H9 (cell line): ENCODE measurements at regions not wholly inside any gene's neighbourhood (a gene's known extent, or its start where the extent isn't known, plus 50 kb on each side); places are given as distances from the start of the nearest gene placed in this dataset.

Source experiments
- DNase-seq: peaks from one replicate; pipeline ENCODE4 v3.0.0-alpha.2; 2017
- H2AFZ ChIP-seq: one replicate; pipeline ENCODE4 v1.6.1; 2013; ENCODE audit warnings: mild to moderate bottlenecking, low read length, control low read depth, moderate library complexity
- H2AK5ac ChIP-seq: 2 replicates; pipeline ENCODE4 v1.6.1; 2013; ENCODE audit warnings: low read length, control low read depth, mixed read lengths; ENCODE audit not compliant: insufficient read length
- H2BK120ac ChIP-seq: one replicate; pipeline ENCODE4 v1.6.1; 2013; ENCODE audit warnings: low read depth, mild to moderate bottlenecking, low read length, control low read depth, inconsistent platforms; ENCODE audit not compliant: poor library complexity, severe bottlenecking
- H2BK12ac ChIP-seq: 2 replicates; pipeline ENCODE4 v1.6.1; 2013; ENCODE audit warnings: low read length, control low read depth, mixed read lengths, low read depth; ENCODE audit not compliant: insufficient read length
- H2BK15ac ChIP-seq: 2 replicates; pipeline ENCODE4 v1.6.1; 2013; ENCODE audit warnings: low read depth, low read length, control low read depth
- H2BK20ac ChIP-seq: one replicate; pipeline ENCODE4 v1.6.1; 2013; ENCODE audit warnings: low read depth, mild to moderate bottlenecking, low read length, control low read depth, inconsistent platforms; ENCODE audit not compliant: poor library complexity, severe bottlenecking
- H2BK5ac ChIP-seq: 2 replicates; pipeline ENCODE4 v1.6.1; 2013; ENCODE audit warnings: low read length, control low read depth, mixed read lengths; ENCODE audit not compliant: insufficient read length
- H3K14ac ChIP-seq: 2 replicates; pipeline ENCODE4 v1.6.1; 2013; ENCODE audit warnings: low read length, control low read depth; ENCODE audit not compliant: insufficient read depth
- H3K18ac ChIP-seq: 2 replicates; pipeline ENCODE4 v1.6.1; 2013; ENCODE audit warnings: low read depth, mild to moderate bottlenecking, mixed read lengths, low read length, control low read depth; ENCODE audit not compliant: insufficient read length
- H3K23ac ChIP-seq: 2 replicates; pipeline ENCODE4 v1.6.1; 2013; ENCODE audit warnings: low read length, control low read depth, mixed read lengths, low read depth; ENCODE audit not compliant: insufficient read length
- H3K23me2 ChIP-seq: 2 replicates; pipeline ENCODE4 v1.6.1; 2013; ENCODE audit warnings: low read depth, mild to moderate bottlenecking, mixed read lengths, low read length, control low read depth; ENCODE audit not compliant: insufficient read length, poor library complexity, severe bottlenecking
- H3K27ac ChIP-seq: 2 replicates; pipeline ENCODE4 v1.5.1; 2013; ENCODE audit warnings: low read length, control low read depth, mixed read lengths, low read depth; ENCODE audit not compliant: insufficient read length
- H3K27me3 ChIP-seq: 2 replicates; pipeline ENCODE4 v1.6.1; 2013; ENCODE audit warnings: low read length, control low read depth, inconsistent platforms; ENCODE audit not compliant: insufficient read depth
- H3K4ac ChIP-seq: 2 replicates; pipeline ENCODE4 v1.6.1; 2013; ENCODE audit warnings: low read depth, mild to moderate bottlenecking, control low read depth, inconsistent platforms, low read length, moderate library complexity
- H3K4me1 ChIP-seq: 2 replicates; pipeline ENCODE4 v1.6.1; 2013; ENCODE audit warnings: low read length, control low read depth, inconsistent platforms; ENCODE audit not compliant: insufficient read depth
- H3K4me2 ChIP-seq: 2 replicates; pipeline ENCODE4 v1.6.1; 2013; ENCODE audit warnings: low read length, control low read depth, mixed read lengths; ENCODE audit not compliant: insufficient read length, insufficient read depth
- H3K56ac ChIP-seq: 2 replicates; pipeline ENCODE4 v1.6.1; 2013; ENCODE audit warnings: low read depth, mild to moderate bottlenecking, mixed read lengths, low read length, control low read depth; ENCODE audit not compliant: insufficient read length
- H3K79me1 ChIP-seq: 2 replicates; pipeline ENCODE4 v1.6.1; 2013; ENCODE audit warnings: low read depth, mild to moderate bottlenecking, moderate library complexity, low read length, control low read depth, inconsistent platforms; ENCODE audit not compliant: insufficient read depth, poor library complexity, severe bottlenecking
- H3K79me2 ChIP-seq: 2 replicates; pipeline ENCODE4 v1.6.1; 2013; ENCODE audit warnings: low read length, control low read depth, inconsistent platforms; ENCODE audit not compliant: insufficient read depth
- H3K9ac ChIP-seq: 2 replicates; pipeline ENCODE4 v1.6.1; 2013; ENCODE audit warnings: low read length, control low read depth, mixed read lengths; ENCODE audit not compliant: insufficient read length; ENCODE audit errors: extremely low read depth
- H3K9me3 ChIP-seq: one replicate; pipeline ENCODE4 v1.6.1; 2013; ENCODE audit warnings: low read depth, low read length, inconsistent platforms; ENCODE audit not compliant: control insufficient read depth
- H3T11ph ChIP-seq: one replicate; pipeline ENCODE4 v1.6.1; 2013; ENCODE audit warnings: mild to moderate bottlenecking, low read length, control low read depth, inconsistent platforms
- H4K20me1 ChIP-seq: one replicate; pipeline ENCODE4 v1.6.1; 2013; ENCODE audit not compliant: control insufficient read depth, insufficient read length, insufficient read depth
- H4K5ac ChIP-seq: 2 replicates; pipeline ENCODE4 v1.6.1; 2013; ENCODE audit warnings: low read depth, mild to moderate bottlenecking, mixed read lengths, low read length, control low read depth; ENCODE audit not compliant: insufficient read length
- H4K8ac ChIP-seq: replicated peaks from 2 replicates; pipeline ENCODE4 v1.6.1; 2013; ENCODE audit warnings: low read length, control low read depth, mixed read lengths, low read depth; ENCODE audit not compliant: insufficient read length
- H4K91ac ChIP-seq: 2 replicates; pipeline ENCODE4 v1.6.1; 2013; ENCODE audit warnings: low read depth, mild to moderate bottlenecking, moderate library complexity, mixed read lengths, low read length, control low read depth; ENCODE audit not compliant: insufficient read length
- H3K27ac Mint-ChIP-seq, 3 experiments: 2 replicates in 2 of 3; 3 replicates in 1 of 3; pipeline ENCODE4 v1.8.0; 2020 to 2021; ENCODE audit warnings: mixed read lengths in 3 of 3, mild to moderate bottlenecking in 1 of 3, moderate library complexity in 1 of 3
- H3K27me3 Mint-ChIP-seq: 2 replicates; pipeline ENCODE4 v1.8.0; 2021; ENCODE audit warnings: low read depth, mild to moderate bottlenecking, moderate library complexity, mixed read lengths
- H3K36me3 Mint-ChIP-seq, 3 experiments: 2 replicates in 2 of 3; 3 replicates in 1 of 3; pipeline ENCODE4 v1.8.0; 2020 to 2021; ENCODE audit warnings: low read depth in 3 of 3, mixed read lengths in 3 of 3; ENCODE audit not compliant: insufficient read depth in 1 of 3
- H3K4me1 Mint-ChIP-seq, 2 experiments: 2 replicates each; pipeline ENCODE4 v1.8.0; 2020; ENCODE audit warnings: mixed read lengths in 2 of 2
- H3K4me3 Mint-ChIP-seq, 2 experiments: 2 replicates in 1 of 2; 3 replicates in 1 of 2; pipeline ENCODE4 v1.8.0; 2020 to 2021; ENCODE audit warnings: mild to moderate bottlenecking in 2 of 2, mixed read lengths in 2 of 2, moderate library complexity in 1 of 2
- H3K9me3 Mint-ChIP-seq, 2 experiments: 2 replicates in 1 of 2; 3 replicates in 1 of 2; pipeline ENCODE4 v1.8.0; 2020; ENCODE audit warnings: mild to moderate bottlenecking in 2 of 2, mixed read lengths in 2 of 2, moderate library complexity in 1 of 2
- WGBS: extraction: QIAGEN DNeasy Blood & Tissue Kit; methylation state at CpG from one replicate; pipeline ENCODE4 v1.1.7; 2013; ENCODE audit warnings: missing lambda C conversion rate, low lambda C conversion rate, mixed read lengths; ENCODE audit not compliant: insufficient read length; ENCODE audit errors: extremely low coverage; 5-methylcytosine and 5-hydroxymethylcytosine counted together
- TF ChIP-seq, protein P1 (sequence below): fragments of 200-600 bp; sonication (generic); conservative IDR thresholded peaks from 3 replicates; pipeline ENCODE4 v1.8.0; 2021; ENCODE audit warnings: antibody characterized with exemption, mild to moderate bottlenecking

GRCh38 chr3:107209302-107209990 lies 167.8 kb upstream of the CCDC54 start:
- H2BK120ac ChIP-seq = no peak overlapping the region
- H3K27me3 ChIP-seq = no peaks in the 10 kb centered on the region
- H2BK5ac ChIP-seq = no peak overlapping the region
- H2BK12ac ChIP-seq = no peak overlapping the region
- no peak overlapping the region for H3K4me2 ChIP-seq
- H3K56ac ChIP-seq = no peak overlapping the region
- no peak overlapping the region for H3T11ph ChIP-seq
- no peak overlapping the region for H3K27ac Mint-ChIP-seq
- peaks cover 8 to 10% of the 10 kb centered on the region in 2 experiments for H3K4me1 Mint-ChIP-seq
- no peak overlapping the region for H4K91ac ChIP-seq
- H2BK20ac ChIP-seq = no peak overlapping the region
- H3K9ac ChIP-seq = no peak overlapping the region
- H3K4ac ChIP-seq = no peak overlapping the region
- no peaks in the 10 kb centered on the region for H3K23me2 ChIP-seq
- H3K79me1 ChIP-seq = no peaks in the 10 kb centered on the region
- no peak overlapping the region for H3K18ac ChIP-seq
- no peak overlapping the region for H3K14ac ChIP-seq
- H3K4me3 Mint-ChIP-seq = no peak overlapping the region
- no peak for DNase-seq
- WGBS = no CpG with 5 or more reads among the region's 4 CpGs
- H2AK5ac ChIP-seq = no peak overlapping the region
- H2BK15ac ChIP-seq = no peak overlapping the region
- H3K79me2 ChIP-seq = no peaks in the 10 kb centered on the region
- no peak overlapping the region for H4K5ac ChIP-seq
- H4K8ac ChIP-seq = no peak overlapping the region
- no peak overlapping the region for H2AFZ ChIP-seq
- H3K27ac ChIP-seq = no peak overlapping the region
- TF ChIP-seq, protein P1, sequence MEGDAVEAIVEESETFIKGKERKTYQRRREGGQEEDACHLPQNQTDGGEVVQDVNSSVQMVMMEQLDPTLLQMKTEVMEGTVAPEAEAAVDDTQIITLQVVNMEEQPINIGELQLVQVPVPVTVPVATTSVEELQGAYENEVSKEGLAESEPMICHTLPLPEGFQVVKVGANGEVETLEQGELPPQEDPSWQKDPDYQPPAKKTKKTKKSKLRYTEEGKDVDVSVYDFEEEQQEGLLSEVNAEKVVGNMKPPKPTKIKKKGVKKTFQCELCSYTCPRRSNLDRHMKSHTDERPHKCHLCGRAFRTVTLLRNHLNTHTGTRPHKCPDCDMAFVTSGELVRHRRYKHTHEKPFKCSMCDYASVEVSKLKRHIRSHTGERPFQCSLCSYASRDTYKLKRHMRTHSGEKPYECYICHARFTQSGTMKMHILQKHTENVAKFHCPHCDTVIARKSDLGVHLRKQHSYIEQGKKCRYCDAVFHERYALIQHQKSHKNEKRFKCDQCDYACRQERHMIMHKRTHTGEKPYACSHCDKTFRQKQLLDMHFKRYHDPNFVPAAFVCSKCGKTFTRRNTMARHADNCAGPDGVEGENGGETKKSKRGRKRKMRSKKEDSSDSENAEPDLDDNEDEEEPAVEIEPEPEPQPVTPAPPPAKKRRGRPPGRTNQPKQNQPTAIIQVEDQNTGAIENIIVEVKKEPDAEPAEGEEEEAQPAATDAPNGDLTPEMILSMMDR = no peak
- no peaks in the 10 kb centered on the region for H4K20me1 ChIP-seq
- no peaks in the 10 kb centered on the region for H3K36me3 Mint-ChIP-seq
- no peak overlapping the region for H3K23ac ChIP-seq
- H3K27me3 Mint-ChIP-seq = no peaks in the 10 kb centered on the region
- no peaks in the 10 kb centered on the region; the same call in 1 of the 2 replicates for H3K4me1 ChIP-seq
- H3K9me3 ChIP-seq = no peaks in the 10 kb centered on the region
- H3K9me3 Mint-ChIP-seq = no peaks in the 10 kb centered on the region
